ENCODE measurements at regions not wholly inside any gene's neighbourhood (a gene's known extent, or its start where the extent isn't known, plus 50 kb on each side); places are given as distances from the start of the nearest gene placed in this dataset.

- TF ChIP-seq POLR2AphosphoS5 (IDR thresholded peaks at IDR 0.05; ENCODE audit: low read depth, low read length) (no peak), REST (IDR thresholded peaks at IDR 0.05; ENCODE audit: insufficient read depth in 1 of 2, low read depth in 2 of 2, low read length in 1 of 2) (no peak), CTCF (IDR thresholded peaks at IDR 0.05) (no peak), TCF7L2 (IDR thresholded peaks at IDR 0.05; ENCODE audit: low read depth, low read length) (no peak)
Measured at GRCh38 chr6:80907831-80908230, 801.4 kb downstream of the BCKDHB start.
